ENCODE measurements at regions not wholly inside any gene's neighbourhood (a gene's known extent, or its start where the extent isn't known, plus 50 kb on each side); places are given as distances from the start of the nearest gene placed in this dataset.

- TF ChIP-seq CTCF (IDR thresholded peaks at IDR 0.05) = no peak
- no peak for TF ChIP-seq POLR2A (IDR thresholded peaks at IDR 0.05)
Measured at GRCh38 chr22:33991620-33992019, 71.3 kb upstream of the LARGE1 start.

Data from thyroid gland (tissue), 4 donors.